ENCODE measurements at regions not wholly inside any gene's neighbourhood (a gene's known extent, or its start where the extent isn't known, plus 50 kb on each side); places are given as distances from the start of the nearest gene placed in this dataset.
"Not testable (repeated sequence)": the region's sequence is repeated elsewhere in the genome, so short reads cannot be mapped to it uniquely, and the experiment has no call there.

GRCh38 chr18:34514238-34514637, 195.9 kb upstream of the DTNA start:
- DNase-seq (ENCODE audit: extremely low read depth in 1 of 11, low read depth in 9 of 11, low spot score in 4 of 11): no peak

- DNase-seq (ENCODE audit: extremely low read depth in 1 of 11, low read depth in 9 of 11, low spot score in 4 of 11): no peak
Observed at GRCh38 chr18:34514957-34515356, 195.1 kb upstream of the DTNA start.

DNA sequence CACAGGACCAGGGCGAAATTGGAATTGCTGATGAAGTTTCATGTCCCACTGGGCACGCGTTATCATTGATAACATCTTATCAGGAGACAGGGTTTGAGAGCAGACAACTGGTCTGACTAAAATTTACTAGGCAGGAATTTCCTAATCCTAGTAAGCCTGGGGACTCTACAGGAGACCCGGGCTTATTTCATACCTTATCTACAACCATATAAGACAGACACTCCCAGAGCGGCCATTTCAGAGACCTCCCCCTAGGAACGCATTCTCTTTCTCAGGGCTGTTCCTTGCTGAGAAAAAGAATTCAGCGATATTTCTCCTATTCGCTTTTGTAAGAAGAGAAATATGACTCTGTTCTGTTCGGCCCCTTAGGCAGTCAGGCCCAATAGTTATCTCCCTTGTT, 193.7 kb upstream of the DTNA start:
- not testable (repeated sequence) for DNase-seq (ENCODE audit: extremely low read depth in 1 of 11, low read depth in 9 of 11, low spot score in 4 of 11)

DNA sequence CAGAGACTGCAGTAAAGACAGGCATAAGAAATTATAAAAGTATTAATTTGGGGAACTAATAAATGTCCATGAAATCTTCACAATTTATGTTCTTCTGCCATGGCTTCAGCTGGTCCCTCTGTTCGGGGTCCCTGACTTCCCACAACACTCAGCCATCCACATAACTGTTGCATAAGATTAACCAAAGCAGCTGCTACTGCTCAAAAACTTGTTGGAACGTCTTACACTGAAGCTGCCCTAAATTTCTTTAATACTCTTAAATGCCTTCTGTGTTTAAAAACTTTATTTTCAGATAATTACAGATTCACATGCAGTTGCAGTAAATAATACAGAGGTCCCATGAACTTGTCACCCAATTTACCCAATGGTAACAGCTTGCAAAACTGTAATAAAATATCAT, 193.1 kb upstream of the DTNA start:
- DNase-seq (ENCODE audit: extremely low read depth in 1 of 11, low read depth in 9 of 11, low spot score in 4 of 11): not testable (repeated sequence)

DNA sequence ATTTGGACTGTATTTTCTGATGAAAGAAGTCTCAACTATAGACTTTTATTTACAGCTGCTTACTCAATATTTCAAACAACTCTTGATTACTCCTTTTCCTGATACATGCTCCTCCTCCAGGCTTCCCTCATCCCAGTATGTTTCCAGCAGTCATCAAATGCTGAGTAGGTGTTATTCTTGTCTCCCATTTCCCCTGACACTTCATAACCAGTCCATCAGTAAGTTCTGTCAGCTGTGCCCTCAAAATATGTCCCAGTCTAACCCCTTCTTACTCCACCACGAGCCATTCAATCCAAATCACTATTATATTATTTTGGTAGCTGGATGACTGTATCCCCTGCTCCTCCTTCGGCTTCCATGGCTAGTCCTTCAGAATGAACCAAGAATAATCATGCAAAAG, 189.1 kb upstream of the DTNA start:
- no peak for DNase-seq (ENCODE audit: extremely low read depth in 1 of 11, low read depth in 9 of 11, low spot score in 4 of 11)

GRCh38 chr18:34522603-34523002, 187.5 kb upstream of the DTNA start:
- DNase-seq (ENCODE audit: extremely low read depth in 1 of 11, low read depth in 9 of 11, low spot score in 4 of 11): no peak

DNA sequence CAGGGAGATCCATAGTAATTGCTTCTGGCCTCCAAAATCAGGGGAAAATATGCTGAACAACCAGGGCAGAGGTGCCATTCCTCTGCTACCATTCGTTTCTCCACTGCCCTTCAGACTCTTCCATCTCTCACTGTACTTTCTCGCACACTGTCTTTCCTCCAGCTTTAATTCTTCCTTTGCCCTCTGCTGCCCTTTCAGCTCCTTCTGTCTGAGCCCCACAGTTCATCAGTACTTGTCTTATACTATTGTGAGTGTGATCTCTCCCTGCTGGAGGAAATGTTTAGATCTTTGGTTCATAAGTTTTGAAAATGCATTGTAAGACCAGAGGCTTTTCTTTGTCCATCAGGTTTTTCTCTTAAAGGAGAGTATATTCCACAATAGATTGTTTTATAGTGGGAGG, 184.9 kb upstream of the DTNA start:
- DNase-seq (ENCODE audit: extremely low read depth in 1 of 11, low read depth in 9 of 11, low spot score in 4 of 11): no peak

DNA sequence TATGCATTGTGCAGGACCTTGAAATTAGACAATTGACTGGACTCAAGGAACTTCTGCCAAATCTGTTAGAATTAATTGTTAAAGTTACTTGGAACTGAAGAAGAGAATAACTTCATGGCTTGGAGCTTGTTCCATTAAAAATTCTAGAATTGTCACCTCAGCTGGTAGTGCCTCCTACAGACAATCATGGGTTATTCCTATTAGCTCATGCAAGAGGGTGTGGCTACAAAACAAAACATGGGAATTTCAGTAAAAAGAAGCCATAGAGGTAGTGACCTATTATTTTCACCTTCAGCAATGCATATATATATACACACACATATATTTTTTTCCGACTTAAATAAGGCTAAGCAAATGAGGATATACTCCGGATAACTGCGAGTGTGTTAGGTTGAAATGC, 181.9 kb upstream of the DTNA start:
- DNase-seq (ENCODE audit: extremely low read depth in 1 of 11, low read depth in 9 of 11, low spot score in 4 of 11): no peak

GRCh38 chr18:34529358-34530335, 180.5 kb upstream of the DTNA start:
- DNase-seq (ENCODE audit: extremely low read depth in 1 of 11, low read depth in 9 of 11, low spot score in 4 of 11): no peak

GRCh38 chr18:34531110-34531509, 179.0 kb upstream of the DTNA start:
- DNase-seq (ENCODE audit: extremely low read depth in 1 of 11, low read depth in 9 of 11, low spot score in 4 of 11): no peak

- not testable (repeated sequence) for DNase-seq (ENCODE audit: extremely low read depth in 1 of 11, low read depth in 9 of 11, low spot score in 4 of 11)
Observed at GRCh38 chr18:34534642-34535041, 175.5 kb upstream of the DTNA start.

DNA sequence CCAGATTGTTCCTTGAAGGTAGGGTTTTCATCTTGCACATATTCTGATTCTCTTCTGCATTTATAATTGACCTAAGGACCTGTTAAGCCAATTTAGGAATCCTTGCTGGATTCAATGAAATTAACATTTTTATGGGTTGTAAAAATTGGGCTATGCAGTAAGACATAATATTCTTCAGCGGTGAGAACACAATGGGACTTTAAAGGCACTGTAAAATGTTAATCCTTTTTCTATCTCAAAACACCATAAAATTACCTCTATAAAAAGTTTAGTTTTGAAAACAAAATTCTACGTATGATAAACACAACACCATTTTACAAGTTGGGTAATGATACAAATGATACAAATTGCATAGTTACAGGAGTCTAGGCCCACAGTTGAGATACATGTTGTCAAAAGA, 169.2 kb upstream of the DTNA start:
- DNase-seq (ENCODE audit: extremely low read depth in 1 of 11, low read depth in 9 of 11, low spot score in 4 of 11): no peak

- no peak for DNase-seq (ENCODE audit: extremely low read depth in 1 of 11, low read depth in 9 of 11, low spot score in 4 of 11)
Observed at GRCh38 chr18:34542625-34543024, 167.5 kb upstream of the DTNA start.

DNA sequence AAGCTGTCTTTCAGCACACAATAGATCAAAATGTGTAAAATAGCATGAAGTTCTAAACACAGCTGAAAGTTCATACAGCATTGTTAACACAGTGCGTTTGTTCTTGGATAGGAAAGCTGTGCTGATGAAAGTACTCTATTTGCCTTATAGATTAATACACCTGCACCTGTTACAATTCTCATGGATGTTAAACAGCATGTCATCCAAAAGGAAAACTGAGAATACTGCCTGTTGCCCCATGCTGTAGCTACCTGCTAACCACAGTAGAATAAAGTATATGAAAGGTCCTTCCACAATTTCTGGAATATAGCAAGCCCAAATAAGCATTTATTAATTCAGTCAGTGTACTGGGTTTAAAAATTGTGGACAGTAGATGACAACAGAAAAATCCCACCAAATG, 166.7 kb upstream of the DTNA start:
- no peak for DNase-seq (ENCODE audit: extremely low read depth in 1 of 11, low read depth in 9 of 11, low spot score in 4 of 11)

GRCh38 chr18:34543945-34544344, 166.2 kb upstream of the DTNA start:
- DNase-seq (ENCODE audit: extremely low read depth in 1 of 11, low read depth in 9 of 11, low spot score in 4 of 11): no peak

- no peak for DNase-seq (ENCODE audit: extremely low read depth in 1 of 11, low read depth in 9 of 11, low spot score in 4 of 11)
Observed at GRCh38 chr18:34544930-34545329, 165.2 kb upstream of the DTNA start.

DNA sequence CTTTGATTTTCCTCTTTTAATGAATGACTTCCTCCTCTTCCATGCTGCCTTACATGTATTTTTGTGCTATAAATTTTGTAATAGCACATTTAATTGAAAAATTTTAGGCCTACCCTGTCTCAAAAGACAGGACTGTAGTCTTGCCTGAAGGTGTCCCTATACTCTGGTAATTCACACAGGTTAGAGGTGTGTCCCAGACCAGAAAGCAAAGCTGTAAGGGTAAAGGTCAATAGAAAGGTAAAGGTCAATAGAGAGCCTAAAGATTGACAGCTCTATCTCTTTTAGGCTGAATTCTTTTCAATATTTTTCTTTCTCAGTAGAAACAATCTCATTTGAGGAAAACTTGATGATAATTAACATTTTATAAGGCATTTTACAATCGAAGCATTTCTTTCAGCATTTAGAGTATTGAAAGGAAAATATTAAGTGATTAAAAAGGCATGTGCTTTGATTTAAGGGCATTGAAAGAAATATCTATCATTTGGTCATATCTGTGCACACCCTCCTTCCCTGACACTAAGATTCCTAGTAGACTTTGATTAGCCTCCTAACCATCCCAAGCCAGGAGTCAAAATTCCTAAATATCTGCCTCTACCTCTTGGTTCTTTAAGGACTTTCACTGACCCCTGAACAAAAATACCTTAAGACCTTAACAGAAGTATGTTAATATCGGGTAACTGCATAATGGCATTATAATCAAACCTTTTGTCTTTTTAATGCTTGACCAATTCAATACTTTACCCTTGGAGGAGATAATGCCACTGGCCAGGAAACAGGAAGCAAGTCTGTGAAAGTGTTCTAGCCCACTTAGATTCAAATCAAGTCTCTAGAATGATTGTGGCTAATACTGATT, 161.8 kb upstream of the DTNA start:
- DNase-seq (ENCODE audit: extremely low read depth in 1 of 11, low read depth in 9 of 11, low spot score in 4 of 11): no peak

DNA sequence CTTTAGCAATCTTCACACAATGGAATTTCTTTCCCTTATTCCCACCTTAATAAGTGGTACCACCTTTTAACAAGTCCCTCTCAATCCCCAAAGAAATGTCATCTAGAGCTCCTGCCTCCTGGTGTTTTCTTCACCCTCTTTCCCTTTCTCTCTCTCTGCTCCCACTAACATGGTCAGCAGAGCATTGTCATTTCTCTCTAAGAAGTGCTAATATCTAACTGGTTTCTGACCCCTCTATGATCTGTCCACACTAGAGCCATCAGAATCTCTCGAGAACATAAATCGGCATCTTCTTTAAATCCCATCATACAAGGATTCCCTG, 161.2 kb upstream of the DTNA start:
- no peak for DNase-seq (ENCODE audit: extremely low read depth in 1 of 11, low read depth in 9 of 11, low spot score in 4 of 11)

GRCh38 chr18:34549367-34549766, 160.7 kb upstream of the DTNA start:
- DNase-seq (ENCODE audit: extremely low read depth in 1 of 11, low read depth in 9 of 11, low spot score in 4 of 11): no peak

DNA sequence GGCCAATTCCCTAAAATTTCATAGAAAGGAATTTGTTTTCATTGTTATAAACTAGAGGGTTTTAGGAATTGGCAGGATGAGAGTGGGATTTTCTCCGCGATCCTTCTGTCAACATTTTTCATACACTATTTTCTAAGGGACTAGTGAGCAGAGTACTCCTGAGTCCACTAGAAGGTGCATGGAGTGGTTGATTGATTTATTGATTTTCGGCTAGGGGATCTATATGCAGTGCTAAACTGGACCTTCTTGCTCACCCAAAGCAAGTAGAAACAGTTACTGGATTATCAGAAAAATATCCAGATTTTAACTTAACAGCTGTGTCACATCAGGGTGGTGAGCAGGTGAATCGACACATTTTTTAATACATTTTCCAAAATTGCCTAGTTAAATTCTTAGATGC, 159.9 kb upstream of the DTNA start:
- no peak for DNase-seq (ENCODE audit: extremely low read depth in 1 of 11, low read depth in 9 of 11, low spot score in 4 of 11)

Measured in renal cortex interstitium (tissue), 11 donors.